Caco-2 (cell line): ENCODE measurements at regions not wholly inside any gene's neighbourhood (a gene's known extent, or its start where the extent isn't known, plus 50 kb on each side); places are given as distances from the start of the nearest gene placed in this dataset.

Experiments used
- BruUV-seq: library from RNA; stranded (reverse); fragments of 400-500 nt; replicated peaks from 2 replicates; lab custom pipeline; 2021; lab: Mats Ljungman, UMichigan
- CTCF ChIA-PET: fragments of 300-600 bp; sonication (Branson Sonifier 250); formaldehyde crosslinking; loops from one replicate; lab custom pipeline; 2022; ENCODE audit warnings: antibody characterized with exemption; lab: Charles Lee
- POLR2A ChIA-PET: fragments of 300-600 bp; sonication (Branson Sonifier 250); formaldehyde crosslinking; loops from one replicate; lab custom pipeline; 2022; ENCODE audit warnings: antibody characterized with exemption; lab: Charles Lee
- DNase-seq, 2 experiments: peaks; one replicate each; pipeline versions ENCODE4 v3.0.0 to v3.0.0-alpha.2; 2020 to 2022
- H3K27me3 ChIP-seq: replicated peaks from 2 replicates; pipeline ENCODE4 v1.6.0; 2011; ENCODE audit warnings: low read length; ENCODE audit not compliant: control insufficient read depth, insufficient read depth
- H3K36me3 ChIP-seq: 2 replicates; pipeline ENCODE4 v1.5.1; 2011; ENCODE audit warnings: low read length; ENCODE audit not compliant: control insufficient read depth, insufficient read depth
- H3K4me1 ChIP-seq: fragments of 250-450 bp; sonication (Bioruptor Pico); 2 replicates; pipeline ENCODE4 v1.5.1; 2020; ENCODE audit warnings: mild to moderate bottlenecking
- H3K4me3 ChIP-seq: 2 replicates; pipeline ENCODE4 v1.5.1; 2011; ENCODE audit warnings: low read depth, mild to moderate bottlenecking, control low read depth, low read length
- H3K9me3 ChIP-seq: fragments of 250-450 bp; sonication (Bioruptor Pico); 2 replicates; pipeline ENCODE4 v1.5.1; 2020; ENCODE audit warnings: mild to moderate bottlenecking, moderate library complexity
- H3K27ac Mint-ChIP-seq: one replicate; pipeline ENCODE4 v1.8.0; 2022; ENCODE audit warnings: mixed read lengths; ENCODE audit not compliant: unreplicated experiment
- H3K27me3 Mint-ChIP-seq: one replicate; pipeline ENCODE4 v1.8.0; 2022; ENCODE audit warnings: mixed read lengths; ENCODE audit not compliant: insufficient read depth, unreplicated experiment
- H3K36me3 Mint-ChIP-seq: one replicate; pipeline ENCODE4 v1.8.0; 2022; ENCODE audit warnings: mild to moderate bottlenecking, mixed read lengths; ENCODE audit not compliant: insufficient read depth, unreplicated experiment
- H3K4me1 Mint-ChIP-seq: one replicate; pipeline ENCODE4 v1.8.0; 2022; ENCODE audit warnings: low read depth, mixed read lengths; ENCODE audit not compliant: unreplicated experiment
- H3K4me3 Mint-ChIP-seq: one replicate; pipeline ENCODE4 v1.8.0; 2022; ENCODE audit warnings: mild to moderate bottlenecking, moderate library complexity, mixed read lengths; ENCODE audit not compliant: unreplicated experiment
- H3K9me3 Mint-ChIP-seq: one replicate; pipeline ENCODE4 v1.8.0; 2022; ENCODE audit warnings: mixed read lengths; ENCODE audit not compliant: unreplicated experiment
- CTCF ChIP-seq, 2 experiments: fragments of 200-600 bp in 1 of 2; IDR thresholded peaks; 1 replicate in 1 of 2; 2 replicates in 1 of 2; pipeline versions ENCODE4 v1.5.1 to v1.8.0; 2011 to 2022; ENCODE audit warnings: antibody characterized with exemption in 1 of 2, control low read depth in 1 of 2, inconsistent platforms in 1 of 2, low read depth in 1 of 2, low read length in 1 of 2, mild to moderate bottlenecking in 1 of 2, moderate library complexity in 1 of 2; ENCODE audit not compliant: insufficient read depth in 1 of 2, severe bottlenecking in 1 of 2, unreplicated experiment in 1 of 2
- intact Hi-C: fragments of 100-400 bp; cut with micrococcal nuclease; formaldehyde crosslinking; loops from one replicate; pipeline ENCODE4 v1.10.0; 2022; ENCODE audit not compliant: unreplicated experiment

- ChIA-PET CTCF (no interaction called here), POLR2A (no interaction called here)
- Mint-ChIP-seq H3K36me3 (no peaks in the 10 kb centered on the region), H3K9me3 (no peaks in the 10 kb centered on the region), H3K27me3 (peaks cover 7% of the 10 kb centered on the region), H3K4me3 (no peak overlapping the region), H3K4me1 (no peaks in the 10 kb centered on the region), H3K27ac (no peak overlapping the region)
- BruUV-seq: no TSS peak
- no peak for DNase-seq
- TF ChIP-seq CTCF (IDR thresholded peaks at IDR 0.05; ENCODE audit: insufficient read depth in 1 of 2, low read depth in 1 of 2, low read length in 1 of 2, severe bottlenecking in 1 of 2, unreplicated experiment in 1 of 2): no peak
- intact Hi-C loops: no loop called here
- no peaks in the 10 kb centered on the region for H3K4me1 ChIP-seq
- H3K36me3 ChIP-seq: no peaks in the 10 kb centered on the region
- H3K4me3 ChIP-seq: no peak overlapping the region
- H3K9me3 ChIP-seq: no peaks in the 10 kb centered on the region
- H3K27me3 ChIP-seq: no peaks in the 10 kb centered on the region
Measured at GRCh38 chr18:77444385-77444784, 194.7 kb downstream of the GALR1 start.

GRCh38 chr18:77448046-77448445 is 198.4 kb downstream of the GALR1 start:
- H3K27me3 ChIP-seq: no peaks in the 10 kb centered on the region
- intact Hi-C loops: no loop called here
- no peak overlapping the region for H3K4me3 ChIP-seq
- H3K4me3 Mint-ChIP-seq: no peak overlapping the region
- no peaks in the 10 kb centered on the region for H3K9me3 ChIP-seq
- no TSS peak for BruUV-seq
- CTCF ChIA-PET: no interaction called here
- no peaks in the 10 kb centered on the region for H3K36me3 ChIP-seq
- DNase-seq: no peak
- no peaks in the 10 kb centered on the region for H3K36me3 Mint-ChIP-seq
- peaks cover 5% of the 10 kb centered on the region for H3K27me3 Mint-ChIP-seq
- H3K9me3 Mint-ChIP-seq: no peaks in the 10 kb centered on the region
- H3K27ac Mint-ChIP-seq: no peak overlapping the region
- H3K4me1 Mint-ChIP-seq: no peaks in the 10 kb centered on the region
- H3K4me1 ChIP-seq: no peaks in the 10 kb centered on the region
- POLR2A ChIA-PET: no interaction called here
- no peak for TF ChIP-seq CTCF (IDR thresholded peaks at IDR 0.05; ENCODE audit: insufficient read depth in 1 of 2, low read depth in 1 of 2, low read length in 1 of 2, severe bottlenecking in 1 of 2, unreplicated experiment in 1 of 2)

- intact Hi-C loops: no loop called here
- Mint-ChIP-seq H3K27ac (no peak overlapping the region), H3K4me3 (no peak overlapping the region), H3K27me3 (peaks cover 4% of the 10 kb centered on the region), H3K4me1 (no peaks in the 10 kb centered on the region), H3K36me3 (no peaks in the 10 kb centered on the region), H3K9me3 (no peaks in the 10 kb centered on the region)
- no peak for TF ChIP-seq CTCF (IDR thresholded peaks at IDR 0.05; ENCODE audit: insufficient read depth in 1 of 2, low read depth in 1 of 2, low read length in 1 of 2, severe bottlenecking in 1 of 2, unreplicated experiment in 1 of 2)
- Histone ChIP-seq H3K9me3 (no peaks in the 10 kb centered on the region), H3K27me3 (no peaks in the 10 kb centered on the region), H3K4me3 (no peak overlapping the region), H3K4me1 (no peaks in the 10 kb centered on the region), H3K36me3 (no peaks in the 10 kb centered on the region)
- BruUV-seq: no TSS peak
- DNase-seq: no peak
- CTCF ChIA-PET: no interaction called here
- POLR2A ChIA-PET: no interaction called here
Measured at GRCh38 chr18:77455004-77455403, 205.4 kb downstream of the GALR1 start.
